ENCODE measurements at regions not wholly inside any gene's neighbourhood (a gene's known extent, or its start where the extent isn't known, plus 50 kb on each side); places are given as distances from the start of the nearest gene placed in this dataset.
A peak's percentile ranks its signal among the peaks of the same experiment; 100 is the strongest.
"Not testable (repeated sequence)": the region's sequence is repeated elsewhere in the genome, so short reads cannot be mapped to it uniquely, and the experiment has no call there.

- H3K27me3 ChIP-seq (ENCODE audit: insufficient read depth, low read depth) = no peaks in the 10 kb centered on the region
- no peak for DNase-seq
- no peaks in the 10 kb centered on the region for H4K20me1 ChIP-seq (ENCODE audit: insufficient read depth)
- intact Hi-C loops (cut with micrococcal nuclease; ENCODE audit: unreplicated experiment) = no loop called here
- H3K27ac ChIP-seq = no peak overlapping the region
- BruUV-seq (replicated peaks) = no TSS peak
- POLR2A ChIA-PET (ENCODE audit: unreplicated experiment) = no interaction called here
- H3K79me2 ChIP-seq (ENCODE audit: low read depth) = no peaks in the 10 kb centered on the region
- H3F3A ChIP-seq (ENCODE audit: insufficient read depth, low read depth) = no peaks in the 10 kb centered on the region
- H3K9me3 ChIP-seq (ENCODE audit: insufficient read depth, low read depth) = no peaks in the 10 kb centered on the region
- H3K4me3 ChIP-seq = no peak overlapping the region
- no peak overlapping the region for H2AFZ ChIP-seq
- CTCF ChIA-PET = no interaction called here
- no peak for TF ChIP-seq EZH2 (IDR thresholded peaks at IDR 0.05; ENCODE audit: low read depth)
- TF ChIP-seq CTCF (conservative IDR thresholded peaks at IDR 0.05) = no peak
- no peaks in the 10 kb centered on the region for H3K36me3 ChIP-seq (ENCODE audit: low read depth)
- no peaks in the 10 kb centered on the region for H3K9me2 ChIP-seq (ENCODE audit: insufficient read depth)
- 0 out of 2 replicates have a peak, but pooled peaks cover 4% of the 10 kb centered on the region for H3K4me1 ChIP-seq (replicated peaks; ENCODE audit: insufficient read depth)
- H3K4me2 ChIP-seq = no peak overlapping the region
Observed at GRCh38 chr16:55019419-55020131, 88.9 kb downstream of the IRX5 start.

- Histone ChIP-seq H3K9me2 (ENCODE audit: insufficient read depth) (no peaks in the 10 kb centered on the region), H3K27ac (no peak overlapping the region), H3K4me1 (replicated peaks; ENCODE audit: insufficient read depth) (0 out of 2 replicates have a peak, but pooled peaks cover 4% of the 10 kb centered on the region), H3K4me3 (peak overlapping the region; percentile 34; the same call in 1 of the 2 replicates), H3K36me3 (ENCODE audit: low read depth) (no peaks in the 10 kb centered on the region), H3K9me3 (ENCODE audit: insufficient read depth, low read depth) (no peaks in the 10 kb centered on the region), H2AFZ (0 out of 2 replicates have a peak overlapping the region, but pooled peaks have one; percentile 60), H3K79me2 (ENCODE audit: low read depth) (no peaks in the 10 kb centered on the region), H3K27me3 (ENCODE audit: insufficient read depth, low read depth) (no peaks in the 10 kb centered on the region), H3K4me2 (peak overlapping the region; percentile 53; the same call in 1 of the 2 replicates), H3F3A (ENCODE audit: insufficient read depth, low read depth) (no peaks in the 10 kb centered on the region), H4K20me1 (ENCODE audit: insufficient read depth) (no peaks in the 10 kb centered on the region)
- no peak for TF ChIP-seq EZH2 (IDR thresholded peaks at IDR 0.05; ENCODE audit: low read depth)
- TF ChIP-seq CTCF (conservative IDR thresholded peaks at IDR 0.05) = peak; percentile 43; the same call in 1 of the 2 replicates
- DNase-seq = peak in 1 of 2 experiments; percentile 51
- POLR2A ChIA-PET (ENCODE audit: unreplicated experiment) = no interaction called here
- no TSS peak for BruUV-seq (replicated peaks)
- intact Hi-C loops (cut with micrococcal nuclease; ENCODE audit: unreplicated experiment) = no loop called here
- CTCF ChIA-PET = interaction anchor here (0.7 kb wide), 1 partner anchor 1071 kb away, joined by 3 read pairs; no protein-coding TSS in a partner anchor
Observed at GRCh38 chr16:55021595-55022475, 91.2 kb downstream of the IRX5 start.

DNA sequence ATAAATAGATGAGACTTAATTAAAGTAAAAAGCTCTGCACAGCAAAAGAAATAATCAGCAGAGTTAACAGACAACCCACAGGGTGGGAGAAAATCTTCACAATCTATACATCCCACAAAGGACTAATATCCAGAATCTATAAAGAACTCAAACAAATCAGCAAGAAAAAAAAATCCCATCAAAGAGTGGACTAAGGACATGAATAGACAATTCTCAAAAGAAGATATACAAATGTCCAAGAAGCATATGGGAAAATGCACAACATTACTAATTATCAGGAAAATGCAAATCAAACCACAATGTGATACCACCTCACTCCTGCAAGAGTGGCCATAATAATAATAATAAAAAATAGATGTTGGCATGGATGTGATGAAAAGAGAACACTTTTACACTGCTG lies 96.6 kb downstream of the IRX5 start:
- H3K79me2 ChIP-seq (ENCODE audit: low read depth); intact Hi-C loops (cut with micrococcal nuclease; ENCODE audit: unreplicated experiment); BruUV-seq (replicated peaks): not testable (repeated sequence)

More for the DNA sequence above, 96.6 kb downstream of the IRX5 start:
- H3K27me3 ChIP-seq (ENCODE audit: insufficient read depth, low read depth); H4K20me1 ChIP-seq (ENCODE audit: insufficient read depth); H2AFZ ChIP-seq; H3F3A ChIP-seq (ENCODE audit: insufficient read depth, low read depth); POLR2A ChIA-PET (ENCODE audit: unreplicated experiment); H3K4me1 ChIP-seq (replicated peaks; ENCODE audit: insufficient read depth); DNase-seq; H3K4me2 ChIP-seq; CTCF ChIA-PET; H3K36me3 ChIP-seq (ENCODE audit: low read depth); H3K27ac ChIP-seq; H3K9me3 ChIP-seq (ENCODE audit: insufficient read depth, low read depth); H3K4me3 ChIP-seq; H3K9me2 ChIP-seq (ENCODE audit: insufficient read depth): not testable (repeated sequence)
